ENCODE measurements at regions not wholly inside any gene's neighbourhood (a gene's known extent, or its start where the extent isn't known, plus 50 kb on each side); places are given as distances from the start of the nearest gene placed in this dataset.

DNA sequence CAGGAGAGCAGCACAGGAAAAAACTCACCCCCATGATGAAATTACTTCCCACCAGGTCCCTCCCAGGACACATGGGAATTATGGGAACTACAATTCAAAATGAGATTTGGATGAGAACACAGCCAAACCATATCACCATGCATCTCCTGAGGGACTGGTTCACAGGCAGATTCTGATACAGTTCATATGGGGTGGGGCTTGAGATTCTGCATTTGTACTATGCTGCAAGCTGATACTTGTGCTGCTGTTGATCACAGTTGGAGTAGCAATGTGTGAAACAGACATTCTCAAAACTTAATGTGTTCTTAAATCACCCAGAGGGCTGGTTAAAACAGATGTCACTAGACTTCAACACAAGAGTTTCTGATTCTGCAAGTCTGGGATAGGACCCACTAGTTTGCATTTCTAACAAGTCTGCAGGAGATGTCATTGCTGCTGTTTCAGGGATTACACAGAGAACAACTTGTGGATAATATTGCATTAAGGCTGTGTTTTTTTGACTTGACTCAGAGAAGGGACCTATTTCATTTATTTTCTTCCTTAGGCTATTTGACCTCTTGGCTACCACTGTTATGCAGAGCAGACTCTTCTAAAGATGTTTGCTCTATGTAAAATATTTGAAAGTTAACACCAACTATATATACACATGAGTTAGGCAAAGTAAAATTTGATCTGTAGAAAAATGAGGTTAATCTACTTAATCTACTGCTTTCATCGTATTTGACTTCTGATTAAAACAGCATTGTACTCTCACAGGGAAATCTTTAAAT lies 194.2 kb upstream of the CNTN3 start:
- no peak for DNase-seq (ENCODE audit: low read depth)
- TF ChIP-seq, protein P1, sequence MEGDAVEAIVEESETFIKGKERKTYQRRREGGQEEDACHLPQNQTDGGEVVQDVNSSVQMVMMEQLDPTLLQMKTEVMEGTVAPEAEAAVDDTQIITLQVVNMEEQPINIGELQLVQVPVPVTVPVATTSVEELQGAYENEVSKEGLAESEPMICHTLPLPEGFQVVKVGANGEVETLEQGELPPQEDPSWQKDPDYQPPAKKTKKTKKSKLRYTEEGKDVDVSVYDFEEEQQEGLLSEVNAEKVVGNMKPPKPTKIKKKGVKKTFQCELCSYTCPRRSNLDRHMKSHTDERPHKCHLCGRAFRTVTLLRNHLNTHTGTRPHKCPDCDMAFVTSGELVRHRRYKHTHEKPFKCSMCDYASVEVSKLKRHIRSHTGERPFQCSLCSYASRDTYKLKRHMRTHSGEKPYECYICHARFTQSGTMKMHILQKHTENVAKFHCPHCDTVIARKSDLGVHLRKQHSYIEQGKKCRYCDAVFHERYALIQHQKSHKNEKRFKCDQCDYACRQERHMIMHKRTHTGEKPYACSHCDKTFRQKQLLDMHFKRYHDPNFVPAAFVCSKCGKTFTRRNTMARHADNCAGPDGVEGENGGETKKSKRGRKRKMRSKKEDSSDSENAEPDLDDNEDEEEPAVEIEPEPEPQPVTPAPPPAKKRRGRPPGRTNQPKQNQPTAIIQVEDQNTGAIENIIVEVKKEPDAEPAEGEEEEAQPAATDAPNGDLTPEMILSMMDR (conservative IDR thresholded peaks at IDR 0.05; ENCODE audit: control insufficient read depth, insufficient read depth, low read depth, low read length), result no peak

DNA sequence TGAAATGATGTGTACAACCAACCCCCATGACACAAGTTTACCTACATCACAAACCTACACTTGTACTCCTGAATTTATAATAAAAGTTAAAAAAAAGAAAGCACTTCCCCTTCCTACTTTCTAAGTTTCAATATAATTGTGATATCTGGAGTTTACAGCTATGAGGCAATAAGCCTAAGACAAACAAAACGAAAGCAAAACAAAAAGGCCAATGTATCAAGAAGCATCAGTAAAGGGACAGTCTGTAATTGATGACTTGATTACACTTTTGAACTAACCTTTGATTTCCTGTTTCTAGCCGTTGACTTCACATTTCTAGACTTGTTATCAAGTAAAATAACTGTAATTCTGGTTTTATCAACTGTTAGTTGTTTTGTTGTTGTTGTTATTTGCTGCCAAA lies 187.5 kb upstream of the CNTN3 start:
- TF ChIP-seq, protein P1 (conservative IDR thresholded peaks at IDR 0.05; ENCODE audit: control insufficient read depth, insufficient read depth, low read depth, low read length), result no peak
- no peak overlapping the region for H3K4me3 ChIP-seq (ENCODE audit: control insufficient read depth, low read depth, low read length)
- DNase-seq (ENCODE audit: low read depth), result no peak

More for the DNA sequence above, 194.2 kb upstream of the CNTN3 start:
- no peak overlapping the region for H3K4me3 ChIP-seq (ENCODE audit: control insufficient read depth, low read depth, low read length)

DNA sequence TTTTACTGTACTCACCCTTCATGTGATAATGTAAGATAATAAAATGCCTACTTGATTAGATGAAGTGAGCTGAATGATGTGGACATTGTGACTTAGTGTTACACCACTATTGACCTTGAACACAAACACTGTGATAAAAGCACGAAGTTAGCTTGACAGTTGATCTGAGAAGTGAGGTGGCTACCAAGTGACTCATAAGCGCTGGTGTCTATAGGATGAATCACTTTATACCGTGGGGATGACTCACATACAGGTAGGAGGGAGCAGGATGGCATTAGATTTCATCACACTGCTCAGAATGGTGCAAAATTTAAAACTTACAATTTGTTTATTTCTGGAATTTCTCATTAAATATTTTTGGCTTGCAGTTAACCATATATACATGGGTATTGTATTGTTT lies 174.7 kb upstream of the CNTN3 start:
- H3K4me3 ChIP-seq (ENCODE audit: control insufficient read depth, low read depth, low read length), result no peak overlapping the region
- DNase-seq (ENCODE audit: low read depth), result peak; percentile 39
- TF ChIP-seq, protein P1 (conservative IDR thresholded peaks at IDR 0.05; ENCODE audit: control insufficient read depth, insufficient read depth, low read depth, low read length), result no peak

DNA sequence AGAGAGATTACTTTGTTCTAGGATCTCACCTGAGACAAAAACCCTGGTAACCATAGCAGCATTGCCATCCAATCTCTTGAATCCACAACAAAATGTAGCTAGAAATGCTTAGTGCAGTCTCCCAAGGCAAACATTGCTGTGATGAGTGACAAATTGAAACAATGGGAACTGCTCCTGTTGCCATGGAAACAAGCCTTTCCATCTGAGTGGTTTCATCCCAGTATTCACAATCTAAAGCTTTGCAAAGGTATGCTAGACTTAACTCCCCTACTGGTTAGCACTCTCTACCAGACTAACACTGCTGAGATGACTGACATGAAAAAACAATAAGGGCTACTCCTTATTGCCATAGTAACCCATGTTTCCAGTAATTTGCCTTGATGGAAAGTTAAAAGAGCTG lies 172.6 kb upstream of the CNTN3 start:
- TF ChIP-seq, protein P1 (conservative IDR thresholded peaks at IDR 0.05; ENCODE audit: control insufficient read depth, insufficient read depth, low read depth, low read length), result no peak
- no peak for DNase-seq (ENCODE audit: low read depth)
- H3K4me3 ChIP-seq (ENCODE audit: control insufficient read depth, low read depth, low read length), result no peak overlapping the region

DNA sequence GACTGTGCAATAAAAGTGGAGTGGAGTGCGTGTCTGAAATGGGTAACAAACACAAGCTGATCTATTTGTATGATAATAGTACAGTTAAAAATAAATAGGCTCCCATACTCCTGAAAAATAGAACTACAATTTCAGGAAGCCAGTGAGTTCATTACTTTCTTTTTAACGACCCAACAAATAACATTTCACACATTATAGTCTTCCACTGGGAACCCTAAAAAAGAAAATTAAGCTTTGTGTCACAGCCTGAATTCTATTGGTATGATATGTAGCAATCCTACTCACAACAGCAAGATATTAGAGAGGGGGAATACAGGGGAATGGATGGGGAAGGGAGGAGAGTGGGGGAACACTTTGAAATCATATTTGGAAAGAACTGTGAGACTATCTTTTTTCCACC lies 156.9 kb upstream of the CNTN3 start:
- H3K4me3 ChIP-seq (ENCODE audit: control insufficient read depth, low read depth, low read length), result no peak overlapping the region
- TF ChIP-seq, protein P1 (conservative IDR thresholded peaks at IDR 0.05; ENCODE audit: control insufficient read depth, insufficient read depth, low read depth, low read length), result no peak

DNA sequence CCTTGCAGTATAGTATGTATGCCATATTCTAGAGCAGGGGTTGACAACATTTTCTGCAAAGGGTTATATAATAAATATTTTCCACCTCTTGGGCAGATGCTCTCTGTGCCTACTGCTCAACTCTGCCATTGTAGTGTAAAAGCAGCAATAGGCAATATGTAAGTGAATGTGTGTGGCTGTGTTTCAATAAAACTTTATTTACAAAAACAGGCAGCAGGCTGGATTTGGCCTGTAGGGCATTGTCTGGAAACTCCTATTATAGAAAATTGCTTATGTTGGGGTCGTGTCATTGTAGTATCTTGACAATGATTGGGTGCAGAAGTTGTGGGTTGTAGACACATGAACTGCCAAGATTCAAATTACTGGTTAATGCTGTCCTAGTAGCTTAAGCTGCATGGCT lies 153.6 kb upstream of the CNTN3 start:
- TF ChIP-seq, protein P1 (conservative IDR thresholded peaks at IDR 0.05; ENCODE audit: control insufficient read depth, insufficient read depth, low read depth, low read length), result no peak
- no peak for DNase-seq (ENCODE audit: low read depth)
- no peak overlapping the region for H3K4me3 ChIP-seq (ENCODE audit: control insufficient read depth, low read depth, low read length)

More for the DNA sequence above, 156.9 kb upstream of the CNTN3 start:
- DNase-seq (ENCODE audit: low read depth), result no peak

Measured in fibroblast of mammary gland (primary cell).